GM18951 (cell line): ENCODE measurements at regions not wholly inside any gene's neighbourhood (a gene's known extent, or its start where the extent isn't known, plus 50 kb on each side); places are given as distances from the start of the nearest gene placed in this dataset.

Experiments used
- POLR2A ChIP-seq: IDR thresholded peaks from 4 replicates; pipeline ENCODE4 v1.6.1; 2011; ENCODE audit warnings: mild to moderate bottlenecking; ENCODE audit not compliant: insufficient read length, insufficient read depth; ENCODE audit errors: extremely low read depth
- in situ Hi-C: fragments of 300-500 bp; cut with MboI; formaldehyde crosslinking; loops from one replicate; pipeline ENCODE4 v1.12.0; 2022; ENCODE audit warnings: low sequenced_read_pairs, mixed read lengths, inconsistent platforms; ENCODE audit not compliant: unreplicated experiment

DNA sequence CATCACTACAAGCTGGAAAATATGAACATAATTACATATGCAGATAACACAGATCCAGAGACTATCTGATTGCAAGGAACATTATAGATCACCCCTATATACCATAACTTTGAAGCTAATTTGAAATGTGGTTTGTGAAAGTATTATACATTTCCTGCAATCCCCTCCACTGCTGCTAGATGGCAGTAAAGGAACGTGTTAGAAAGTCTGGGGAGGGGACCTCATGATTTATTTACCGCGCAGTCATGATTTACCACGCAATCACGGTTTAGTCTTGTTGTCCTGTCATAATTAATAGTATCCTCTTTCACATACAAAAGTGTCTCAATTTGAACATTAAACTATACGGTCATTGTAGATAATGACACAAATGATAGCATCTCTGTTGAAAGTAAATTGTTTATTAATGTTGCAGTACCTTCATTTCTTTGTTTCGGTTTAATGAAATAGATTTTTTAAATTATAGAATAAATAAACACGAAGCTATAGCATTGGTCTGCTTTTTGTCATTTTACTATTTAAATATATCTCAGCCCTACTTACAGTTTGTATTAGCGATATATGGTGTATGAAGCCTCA, 145.3 kb upstream of the PRSS1 start:
- in situ Hi-C loops, result no loop called here
- no peak for TF ChIP-seq POLR2A

DNA sequence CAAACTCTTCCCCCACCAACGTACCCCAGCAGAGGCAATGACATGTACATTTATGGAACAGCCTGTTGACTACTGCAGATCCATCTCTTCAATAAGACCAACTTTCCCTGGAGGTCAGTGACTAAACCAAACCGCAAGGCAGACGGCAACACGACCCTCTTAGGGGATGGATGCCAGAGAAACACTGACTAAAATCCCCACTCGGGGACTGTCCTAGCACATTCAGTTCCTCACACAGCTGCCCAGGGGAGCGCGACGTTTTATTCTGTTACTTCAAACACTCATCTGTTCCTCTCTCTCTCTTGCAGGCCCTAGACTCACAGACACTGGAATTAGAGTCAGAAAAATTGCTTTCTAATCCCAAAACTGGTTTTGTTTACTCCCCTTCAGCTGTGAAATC, 146.5 kb upstream of the PRSS1 start:
- in situ Hi-C loops, result no loop called here
- TF ChIP-seq POLR2A, result no peak

DNA sequence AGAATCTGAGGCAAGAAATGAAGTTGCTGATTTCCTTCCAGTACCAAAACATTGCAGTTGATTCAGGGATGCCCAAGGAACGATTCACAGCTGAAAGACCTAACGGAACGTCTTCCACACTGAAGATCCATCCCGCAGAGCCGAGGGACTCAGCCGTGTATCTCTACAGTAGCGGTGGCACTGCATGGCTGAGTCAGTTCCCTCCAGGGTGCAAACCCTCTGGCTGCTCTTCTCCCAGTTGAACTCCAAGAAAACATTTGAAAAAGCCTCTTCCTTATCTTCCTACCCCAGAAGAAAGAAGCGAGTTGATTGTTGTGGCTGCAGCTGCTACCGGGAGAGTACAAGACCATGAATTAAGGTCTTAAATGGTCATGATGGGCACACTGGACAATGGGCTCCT, 147.1 kb upstream of the PRSS1 start:
- in situ Hi-C loops, result no loop called here
- no peak for TF ChIP-seq POLR2A

DNA sequence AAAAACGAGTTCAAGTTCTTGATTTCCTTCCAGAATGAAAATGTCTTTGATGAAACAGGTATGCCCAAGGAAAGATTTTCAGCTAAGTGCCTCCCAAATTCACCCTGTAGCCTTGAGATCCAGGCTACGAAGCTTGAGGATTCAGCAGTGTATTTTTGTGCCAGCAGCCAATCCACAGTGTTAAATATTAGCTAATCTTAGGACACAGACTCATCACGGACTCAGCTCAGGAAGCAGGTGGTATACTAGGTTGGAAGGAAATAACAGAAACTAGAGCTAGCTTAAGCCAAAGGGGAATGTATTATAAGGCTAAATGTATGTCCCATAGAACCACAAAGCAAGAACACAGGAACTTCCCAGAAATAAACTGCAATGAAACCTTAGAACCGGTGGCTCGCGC, 151.0 kb upstream of the PRSS1 start:
- in situ Hi-C loops, result no loop called here
- no peak for TF ChIP-seq POLR2A

DNA sequence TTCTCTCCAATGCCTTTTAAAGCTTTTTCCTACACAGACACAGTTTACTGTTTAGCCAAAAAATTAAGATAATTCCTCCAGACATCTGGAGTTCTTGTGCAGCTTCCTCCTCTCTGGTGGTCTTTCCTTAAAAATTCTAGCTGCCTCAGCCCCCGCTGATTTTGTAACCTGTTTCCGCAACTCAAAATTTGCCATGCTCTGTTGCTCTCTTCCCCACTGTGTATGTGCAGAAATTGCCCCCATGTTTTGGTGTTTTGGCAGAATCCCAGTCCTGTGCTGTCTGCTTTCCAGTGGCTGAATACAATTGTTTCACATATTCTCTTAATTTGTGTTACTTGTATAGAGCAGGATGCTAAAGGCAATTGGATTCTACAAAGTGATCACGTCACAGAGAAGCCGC, 151.7 kb upstream of the PRSS1 start:
- no peak for TF ChIP-seq POLR2A
- in situ Hi-C loops, result no loop called here

DNA sequence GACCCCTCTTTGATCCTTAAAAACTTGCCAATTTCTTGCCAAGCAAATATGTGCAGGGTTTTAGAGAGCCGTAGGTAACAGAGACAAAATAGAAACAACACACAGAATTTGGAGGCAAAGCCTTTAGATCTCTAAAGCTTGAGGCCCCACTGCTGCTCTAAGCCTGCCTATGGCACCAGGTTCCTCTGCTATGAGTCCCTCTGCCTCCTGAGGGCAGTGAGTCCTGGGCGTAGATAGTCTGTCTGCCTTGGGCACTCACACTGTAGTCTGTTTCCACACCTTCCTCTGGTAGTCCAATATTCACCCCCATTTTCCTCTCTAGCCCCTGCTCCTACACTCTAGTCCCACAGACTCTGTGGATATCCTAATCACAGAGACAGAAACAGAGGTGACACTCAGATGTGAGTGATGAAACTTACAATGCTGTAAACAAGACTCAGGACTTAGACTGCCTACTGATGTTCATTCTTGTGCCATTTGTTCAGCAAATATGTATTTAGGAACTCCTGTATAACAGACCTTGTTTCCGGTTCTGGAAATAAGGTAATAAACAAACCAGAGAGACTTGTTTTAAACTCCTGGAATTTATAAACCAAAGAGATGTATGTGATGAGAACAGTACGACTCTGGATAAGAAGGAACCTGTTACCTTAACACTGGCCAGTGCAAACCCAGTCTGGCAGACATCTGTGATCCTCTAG, 153.3 kb upstream of the PRSS1 start:
- no peak for TF ChIP-seq POLR2A
- in situ Hi-C loops, result no loop called here

DNA sequence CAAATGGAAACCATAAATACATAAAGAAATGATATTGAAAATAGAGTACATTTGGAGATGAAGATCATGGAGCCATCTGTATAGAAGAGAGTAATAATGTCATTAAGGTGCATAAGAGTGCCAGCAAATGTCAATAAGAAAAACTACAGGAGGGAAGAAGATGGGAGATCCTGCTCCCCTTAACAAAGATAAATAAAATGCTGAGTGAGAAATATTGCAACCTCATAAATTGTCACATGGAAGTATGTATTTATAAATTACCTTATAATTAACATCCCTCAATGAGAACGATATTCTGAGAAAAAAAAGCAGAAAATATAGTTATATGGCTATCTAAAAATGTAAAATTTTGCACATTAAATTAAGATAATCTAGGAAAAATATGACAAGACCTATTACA, 155.2 kb upstream of the PRSS1 start:
- no peak for TF ChIP-seq POLR2A
- in situ Hi-C loops, result no loop called here

DNA sequence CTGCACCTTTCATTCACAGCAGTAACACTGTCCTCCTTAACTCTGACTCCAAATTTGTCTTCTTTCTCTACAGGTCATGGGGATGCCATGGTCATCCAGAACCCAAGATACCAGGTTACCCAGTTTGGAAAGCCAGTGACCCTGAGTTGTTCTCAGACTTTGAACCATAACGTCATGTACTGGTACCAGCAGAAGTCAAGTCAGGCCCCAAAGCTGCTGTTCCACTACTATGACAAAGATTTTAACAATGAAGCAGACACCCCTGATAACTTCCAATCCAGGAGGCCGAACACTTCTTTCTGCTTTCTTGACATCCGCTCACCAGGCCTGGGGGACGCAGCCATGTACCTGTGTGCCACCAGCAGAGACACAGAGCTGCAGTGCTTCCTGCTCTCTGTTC, 156.2 kb upstream of the PRSS1 start:
- no peak for TF ChIP-seq POLR2A
- in situ Hi-C loops, result no loop called here

DNA sequence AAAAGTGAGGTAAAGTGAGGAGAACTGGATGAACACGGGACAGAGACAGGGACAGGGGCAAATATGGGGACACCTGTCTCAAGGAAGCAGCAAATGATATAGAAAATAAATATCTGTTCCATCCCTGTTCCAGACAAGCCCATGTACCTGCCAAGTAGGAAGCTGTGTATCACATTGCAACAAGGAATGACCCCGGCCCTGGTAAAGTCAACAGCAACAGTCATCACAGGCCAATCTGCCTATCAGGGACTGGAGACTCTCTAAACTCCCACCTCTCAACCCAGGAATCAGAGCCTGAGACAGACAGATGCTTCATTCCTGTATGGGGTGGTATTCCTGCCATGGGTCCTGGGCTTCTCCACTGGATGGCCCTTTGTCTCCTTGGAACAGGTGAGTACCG, 156.6 kb upstream of the PRSS1 start:
- no peak for TF ChIP-seq POLR2A
- in situ Hi-C loops, result no loop called here

DNA sequence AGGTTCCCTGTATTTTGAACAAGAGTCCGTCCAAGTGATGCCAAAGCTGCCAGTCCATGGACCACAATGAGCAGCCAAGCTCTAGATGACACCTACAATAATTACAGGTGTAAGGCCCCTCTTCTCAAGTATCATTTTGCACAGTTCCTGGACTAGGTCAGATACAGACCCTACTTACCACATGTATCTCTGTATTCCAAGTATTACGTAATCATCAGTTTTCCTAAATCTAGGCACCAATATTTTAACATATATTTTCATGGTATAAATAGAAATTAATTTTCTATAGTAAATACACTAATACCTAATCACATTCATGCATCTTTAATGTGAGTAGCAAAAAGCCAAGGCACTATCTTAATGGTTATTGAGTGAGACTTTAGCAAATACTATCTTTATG, 157.0 kb upstream of the PRSS1 start:
- in situ Hi-C loops, result no loop called here
- no peak for TF ChIP-seq POLR2A

DNA sequence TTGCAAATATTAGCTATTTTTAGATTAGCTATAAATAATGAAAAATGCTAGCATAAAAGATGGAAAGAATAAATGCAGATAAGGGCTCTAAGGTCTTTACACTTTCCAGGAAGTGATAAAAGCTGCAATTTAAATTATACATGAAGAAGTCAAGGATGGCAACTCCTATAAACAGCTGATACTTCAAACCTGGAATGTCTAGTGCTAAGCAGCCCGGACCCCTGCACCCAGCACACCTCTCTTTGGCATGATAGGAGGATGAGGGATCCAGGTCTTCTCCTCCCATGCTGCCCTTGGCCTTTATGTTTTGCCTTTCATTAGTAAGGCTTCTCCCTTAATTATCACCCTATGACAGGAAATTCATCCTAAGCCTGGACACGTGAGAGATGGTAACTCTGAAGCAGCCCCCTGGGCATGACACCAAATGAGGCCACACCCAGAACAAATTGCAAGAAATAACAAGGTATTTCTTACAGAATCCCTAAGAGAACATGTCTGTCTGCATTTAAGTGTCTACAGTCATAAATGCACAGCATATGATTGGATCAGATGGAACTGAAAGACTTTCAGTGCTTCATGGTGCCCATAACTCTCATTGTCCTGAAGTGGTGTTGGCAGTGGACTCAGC, 158.3 kb upstream of the PRSS1 start:
- no peak for TF ChIP-seq POLR2A
- in situ Hi-C loops, result no loop called here

DNA sequence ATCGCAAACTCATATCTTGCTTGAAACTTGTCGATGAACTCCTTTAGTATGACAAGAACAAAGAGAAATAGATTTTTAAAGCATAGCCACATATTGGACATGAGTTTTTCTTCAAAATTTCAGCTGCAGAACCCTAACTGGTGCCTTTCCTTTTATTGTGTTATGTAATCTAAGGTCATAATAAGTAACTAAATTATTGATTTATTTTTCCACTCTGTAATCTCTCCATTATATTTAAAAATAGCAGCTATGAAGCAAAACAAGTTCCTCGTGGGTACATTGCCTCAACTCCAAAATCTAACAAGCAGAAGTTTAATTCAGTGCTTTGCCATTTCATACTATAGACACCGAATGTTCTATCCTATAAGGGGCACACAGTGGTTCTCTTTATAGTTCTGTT, 159.2 kb upstream of the PRSS1 start:
- in situ Hi-C loops, result no loop called here
- TF ChIP-seq POLR2A, result no peak

DNA sequence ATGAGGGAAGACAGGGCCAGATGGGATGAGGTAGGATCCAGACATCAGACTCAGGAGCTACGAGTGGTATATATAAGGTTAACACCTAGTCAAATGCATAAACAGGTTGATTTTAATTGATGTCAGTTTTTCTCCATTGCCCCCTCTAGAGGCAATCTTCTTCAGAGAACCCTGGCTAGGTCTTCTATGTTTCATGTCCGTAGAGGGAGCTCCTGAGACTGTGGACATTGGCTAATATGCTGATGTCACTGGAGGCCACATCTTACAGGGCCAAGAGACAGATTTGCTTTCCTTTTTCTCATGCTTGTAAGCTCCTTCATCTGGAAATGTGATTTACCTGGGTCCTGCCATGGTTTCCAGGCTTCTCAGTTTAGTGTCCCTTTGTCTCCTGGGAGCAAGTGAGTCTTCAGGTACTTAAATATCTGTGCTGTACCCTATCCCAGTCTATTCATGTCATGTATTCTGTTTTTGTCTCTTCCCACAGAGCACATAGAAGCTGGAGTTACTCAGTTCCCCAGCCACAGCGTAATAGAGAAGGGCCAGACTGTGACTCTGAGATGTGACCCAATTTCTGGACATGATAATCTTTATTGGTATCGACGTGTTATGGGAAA, 161.6 kb upstream of the PRSS1 start:
- TF ChIP-seq POLR2A, result no peak
- in situ Hi-C loops, result no loop called here

DNA sequence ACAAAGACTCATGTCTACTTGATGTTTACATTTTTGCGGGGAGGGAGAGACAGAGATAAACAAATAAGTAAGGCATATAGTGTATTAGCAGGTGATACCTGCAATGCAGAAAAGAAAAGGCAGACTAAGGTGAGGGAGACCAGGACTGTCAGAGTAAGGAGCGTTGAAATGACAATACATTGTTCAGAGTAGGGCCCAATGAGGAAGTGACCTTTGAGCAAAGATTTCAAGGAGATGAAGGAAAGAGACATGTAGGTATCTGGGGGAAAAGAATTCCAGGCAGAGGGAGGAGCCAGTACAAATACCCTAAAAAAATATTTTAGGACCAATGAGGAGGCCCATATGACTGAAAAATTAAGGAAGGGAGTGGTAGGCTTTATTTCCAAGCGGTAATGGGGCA, 162.7 kb upstream of the PRSS1 start:
- TF ChIP-seq POLR2A, result no peak
- in situ Hi-C loops, result no loop called here
